Posterior cingulate gyrus (tissue), 11 donors: ENCODE measurements at regions not wholly inside any gene's neighbourhood (a gene's known extent, or its start where the extent isn't known, plus 50 kb on each side); places are given as distances from the start of the nearest gene placed in this dataset.

Source experiments
- DNase-seq, 10 donors: peaks; one replicate each; pipeline versions ENCODE4 v3.0.0 to v3.0.0-alpha.2; 2020 to 2021; ENCODE audit warnings: mixed read lengths in 3 of 10
- intact Hi-C: fragments of 100-400 bp; cut with DNase I; formaldehyde crosslinking; loops from one replicate; pipeline ENCODE4 v1.15.1; 2023

- DNase-seq, result no peak
- intact Hi-C loops, result no loop called here
These were observed 165.9 kb downstream of the KLF5 start for GRCh38 chr13:73224703-73225102.

DNA sequence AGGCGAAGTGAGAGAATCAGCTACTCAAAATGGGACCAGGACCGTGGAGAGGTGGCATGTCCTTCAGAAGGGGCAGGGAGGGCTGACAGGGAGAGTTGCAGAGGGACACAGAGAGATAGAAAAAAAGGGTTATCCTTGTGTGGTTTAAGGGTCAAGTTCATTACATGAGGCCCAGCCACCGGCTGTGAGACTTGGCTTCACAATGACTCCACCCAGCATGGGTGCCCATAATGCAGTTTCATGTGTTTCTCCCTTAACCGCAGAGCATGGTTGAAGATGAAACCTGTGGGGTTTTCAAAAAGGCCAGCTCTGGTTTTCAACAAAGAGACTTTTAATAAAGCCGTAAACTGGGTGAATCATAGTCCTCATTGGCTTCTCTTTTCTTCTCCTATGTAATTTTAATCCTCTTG lies 164.6 kb downstream of the KLF5 start:
- no peak for DNase-seq
- intact Hi-C loops, result no loop called here

DNA sequence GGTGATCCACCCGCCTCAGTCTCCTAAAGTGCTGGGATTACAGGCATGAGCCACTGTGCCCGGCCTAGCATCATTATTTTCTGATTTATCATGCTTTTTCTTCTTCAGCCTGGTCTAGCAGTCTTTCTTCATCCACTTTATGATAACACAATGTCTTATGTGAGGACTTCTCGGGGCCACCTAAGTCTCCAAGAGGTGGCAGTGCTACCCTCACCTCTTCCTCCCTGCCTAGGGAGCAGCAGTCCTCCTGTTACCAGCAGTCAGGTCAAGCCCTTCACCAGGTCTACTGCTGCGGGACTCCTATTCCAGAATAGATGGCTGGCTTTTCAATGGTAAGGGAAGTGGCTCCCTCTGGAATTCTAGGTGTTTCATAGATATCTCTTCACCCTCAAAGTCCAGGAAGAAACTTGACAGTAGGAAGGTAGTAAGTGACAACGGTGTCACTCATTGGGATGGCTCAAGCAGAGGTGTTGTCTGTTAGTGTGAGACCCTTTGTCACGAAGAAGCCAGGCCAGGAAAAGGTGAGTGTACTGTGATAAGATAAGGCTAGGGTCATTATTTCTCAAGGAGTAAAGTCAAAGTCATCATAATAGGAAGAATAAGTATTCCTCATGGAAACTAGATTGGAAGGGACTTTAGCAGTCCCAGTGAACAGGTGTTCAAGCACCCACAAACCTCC lies 164.0 kb downstream of the KLF5 start:
- no peak for DNase-seq
- intact Hi-C loops, result no loop called here

DNA sequence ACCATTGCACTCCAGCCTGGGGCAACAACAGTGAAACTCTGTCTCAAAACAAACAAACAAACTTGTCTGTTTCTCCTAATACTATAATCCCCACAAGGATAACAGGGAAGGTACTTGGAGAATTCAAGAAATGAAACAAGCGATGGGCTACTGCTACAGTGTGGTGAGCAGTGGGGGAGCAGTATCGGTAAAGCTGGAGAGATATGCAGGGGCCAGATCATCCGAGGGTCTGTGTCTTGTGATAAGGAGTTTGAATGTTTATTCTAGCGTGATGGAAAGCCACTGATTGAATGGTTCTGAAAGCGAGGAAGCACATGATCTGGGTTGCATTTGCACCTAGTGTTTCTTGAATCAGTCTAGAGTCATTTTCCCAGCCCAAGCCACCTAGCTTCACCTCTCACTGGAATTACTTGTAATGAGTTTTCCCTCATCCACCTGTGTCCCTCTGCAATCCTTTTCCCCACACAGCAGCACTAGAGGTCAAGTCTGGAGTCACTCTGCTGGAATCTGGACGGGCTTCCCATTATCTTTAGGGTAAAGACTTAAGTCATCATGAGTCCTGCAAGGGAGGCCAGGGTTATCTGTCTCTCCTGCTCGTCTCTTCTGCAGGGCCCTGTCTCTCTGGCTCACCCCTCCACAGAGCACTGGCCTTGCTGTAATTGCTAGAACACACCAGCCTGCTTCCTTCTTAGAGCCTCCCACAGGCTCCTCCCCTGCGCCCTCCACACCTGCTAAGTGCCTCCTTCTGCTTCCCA lies 162.3 kb downstream of the KLF5 start:
- DNase-seq, result no peak
- intact Hi-C loops, result no loop called here

- no peak for DNase-seq
- intact Hi-C loops, result no loop called here
These were observed 159.4 kb downstream of the KLF5 start for GRCh38 chr13:73218181-73218580.

DNA sequence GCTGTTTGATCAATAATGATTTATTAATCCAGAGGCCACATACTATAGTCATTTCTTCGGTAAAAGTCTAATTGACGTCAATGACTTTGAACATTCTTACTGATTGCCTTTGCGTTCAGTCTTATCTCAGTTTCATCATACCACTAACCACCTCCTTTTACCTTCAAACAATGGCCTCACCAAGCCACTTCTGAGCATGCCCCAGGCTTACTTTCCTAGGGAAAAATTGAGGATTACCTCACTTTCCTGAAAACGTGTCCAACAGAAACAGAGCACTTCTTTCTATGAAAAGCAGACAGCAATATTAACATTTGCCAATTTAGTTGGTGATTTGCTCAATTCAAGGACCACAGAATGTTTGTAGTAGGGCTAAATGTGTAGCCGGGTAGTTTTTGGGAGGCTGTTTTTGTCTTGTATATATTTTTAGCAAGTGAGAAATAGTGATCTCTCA lies 157.6 kb downstream of the KLF5 start:
- intact Hi-C loops, result no loop called here
- no peak for DNase-seq

DNA sequence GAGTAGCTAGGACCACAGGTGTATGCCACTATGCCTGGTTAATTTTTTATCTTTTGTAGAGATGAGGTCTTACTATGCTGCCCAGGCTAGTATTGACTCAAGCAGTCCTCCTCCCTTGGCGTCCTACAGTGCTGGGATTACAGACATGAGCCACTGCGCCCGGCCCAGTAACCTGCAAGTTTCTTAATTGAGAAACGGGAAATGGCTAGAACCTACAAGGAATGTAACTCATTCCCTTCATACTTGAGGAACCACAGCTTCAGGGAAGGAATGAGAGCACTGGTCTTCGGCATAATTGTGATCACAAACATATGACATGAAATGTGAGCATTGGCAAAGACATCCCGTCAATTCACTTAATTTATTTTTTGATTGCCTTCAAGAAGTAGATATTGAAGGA lies 157.0 kb downstream of the KLF5 start:
- intact Hi-C loops, result no loop called here
- DNase-seq, result no peak

- no peak for DNase-seq
- intact Hi-C loops, result no loop called here
These were observed 153.7 kb downstream of the KLF5 start for GRCh38 chr13:73212482-73212881.

DNA sequence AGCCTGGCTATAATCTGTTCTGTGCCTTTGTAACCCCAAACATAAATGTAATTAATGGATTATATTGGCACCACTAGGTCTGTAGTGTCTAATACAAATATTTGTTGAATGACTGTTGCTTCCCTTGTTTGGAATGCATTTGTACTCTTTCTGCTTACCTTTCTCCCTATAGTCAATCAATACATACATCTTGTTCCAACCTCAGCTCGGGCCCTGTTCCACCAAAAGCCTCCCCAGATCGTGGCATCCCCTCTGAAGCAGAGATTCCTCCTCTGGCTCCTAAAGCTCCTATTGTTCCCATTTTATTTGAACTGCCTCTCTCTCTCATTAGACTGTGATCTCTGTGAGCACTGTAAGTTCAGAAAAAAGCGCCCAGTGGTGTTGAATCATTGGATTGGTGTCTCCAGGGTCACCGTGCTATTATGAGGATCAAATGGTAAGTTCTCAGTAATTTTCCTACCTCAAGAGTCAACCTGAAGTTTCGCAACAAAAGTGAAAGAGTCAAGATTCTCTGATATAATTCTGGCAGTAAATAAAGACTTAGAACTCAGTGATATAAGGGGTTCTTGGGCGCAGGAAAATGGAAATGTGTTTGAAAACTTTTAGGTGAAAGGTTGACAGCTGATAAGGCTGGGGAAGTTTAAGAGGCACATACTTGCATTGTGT lies 151.5 kb downstream of the KLF5 start:
- no peak for DNase-seq
- intact Hi-C loops, result no loop called here

GRCh38 chr13:73204952-73205351 lies 146.1 kb downstream of the KLF5 start:
- DNase-seq, result no peak
- intact Hi-C loops, result no loop called here

- intact Hi-C loops, result no loop called here
- no peak for DNase-seq
These were observed 142.8 kb downstream of the KLF5 start for GRCh38 chr13:73201626-73202025.

DNA sequence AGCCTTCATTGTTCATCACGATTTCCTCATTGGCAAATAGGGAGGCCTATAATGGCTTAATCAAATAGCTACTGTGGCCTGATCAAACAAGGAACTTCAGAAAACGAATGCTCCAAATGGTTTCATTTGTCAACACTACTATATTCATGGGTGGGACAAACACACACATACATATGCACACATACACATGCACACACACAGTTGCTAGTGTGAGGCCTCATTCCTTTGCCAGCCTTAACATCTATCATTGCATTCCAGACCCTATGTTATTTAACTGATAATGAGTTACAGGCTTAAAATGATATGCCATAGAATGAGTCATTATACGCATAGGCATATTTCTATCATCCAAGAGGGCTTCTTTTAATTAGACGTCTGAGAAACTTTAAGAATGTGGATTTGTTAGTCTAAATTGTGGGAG lies 140.2 kb downstream of the KLF5 start:
- no peak for DNase-seq
- intact Hi-C loops, result no loop called here

- intact Hi-C loops, result no loop called here
- no peak for DNase-seq
These were observed 136.3 kb downstream of the KLF5 start for GRCh38 chr13:73195091-73195490.

- intact Hi-C loops, result no loop called here
- DNase-seq, result no peak
These were observed 135.5 kb downstream of the KLF5 start for GRCh38 chr13:73194310-73194709.

GRCh38 chr13:73193554-73193953 lies 134.7 kb downstream of the KLF5 start:
- no peak for DNase-seq
- intact Hi-C loops, result no loop called here

- no peak for DNase-seq
- intact Hi-C loops, result no loop called here
These were observed 131.7 kb downstream of the KLF5 start for GRCh38 chr13:73190477-73190876.

GRCh38 chr13:73189776-73190175 lies 131.0 kb downstream of the KLF5 start:
- DNase-seq, result no peak
- intact Hi-C loops, result no loop called here

DNA sequence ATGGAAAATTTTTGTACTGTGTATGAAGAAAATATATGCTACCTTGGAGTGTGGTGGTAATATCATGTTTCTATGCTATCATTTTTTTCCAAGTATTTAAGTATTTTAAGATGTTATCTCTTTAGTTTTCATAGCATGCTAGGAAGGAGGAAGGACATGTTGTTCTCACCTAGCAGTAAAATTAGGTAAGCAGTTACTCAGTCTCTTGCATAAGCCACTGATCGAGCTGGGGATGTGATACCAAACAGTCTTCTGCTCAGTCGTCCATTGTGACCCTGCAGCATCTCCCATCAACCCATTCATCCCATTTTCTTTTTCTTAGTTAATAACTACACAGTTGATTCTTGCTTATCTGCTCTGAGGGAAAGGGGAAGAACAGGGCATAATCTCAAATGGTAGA lies 130.6 kb downstream of the KLF5 start:
- intact Hi-C loops, result no loop called here
- DNase-seq, result no peak

DNA sequence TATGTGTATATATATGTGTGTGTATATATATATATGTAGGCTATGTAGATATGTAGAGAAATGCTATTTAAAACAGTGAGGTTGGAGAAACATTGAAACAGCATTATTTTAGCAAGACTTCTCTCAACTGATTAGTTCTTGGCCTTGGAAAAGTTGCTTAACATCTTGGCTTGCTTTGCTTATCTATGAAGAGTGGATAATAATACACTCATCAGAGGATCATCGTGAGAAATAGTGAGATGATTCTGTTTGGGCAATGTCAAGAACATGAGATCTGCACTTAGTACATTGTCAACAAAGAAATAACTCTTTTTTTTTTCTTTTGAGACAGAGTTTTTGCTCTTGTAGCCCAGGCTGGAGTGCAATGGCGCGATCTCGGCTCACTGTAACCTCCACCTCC lies 128.3 kb downstream of the KLF5 start:
- intact Hi-C loops, result no loop called here
- DNase-seq, result no peak

- intact Hi-C loops, result no loop called here
- DNase-seq, result no peak
These were observed 121.0 kb downstream of the KLF5 start for GRCh38 chr13:73179650-73180274.

DNA sequence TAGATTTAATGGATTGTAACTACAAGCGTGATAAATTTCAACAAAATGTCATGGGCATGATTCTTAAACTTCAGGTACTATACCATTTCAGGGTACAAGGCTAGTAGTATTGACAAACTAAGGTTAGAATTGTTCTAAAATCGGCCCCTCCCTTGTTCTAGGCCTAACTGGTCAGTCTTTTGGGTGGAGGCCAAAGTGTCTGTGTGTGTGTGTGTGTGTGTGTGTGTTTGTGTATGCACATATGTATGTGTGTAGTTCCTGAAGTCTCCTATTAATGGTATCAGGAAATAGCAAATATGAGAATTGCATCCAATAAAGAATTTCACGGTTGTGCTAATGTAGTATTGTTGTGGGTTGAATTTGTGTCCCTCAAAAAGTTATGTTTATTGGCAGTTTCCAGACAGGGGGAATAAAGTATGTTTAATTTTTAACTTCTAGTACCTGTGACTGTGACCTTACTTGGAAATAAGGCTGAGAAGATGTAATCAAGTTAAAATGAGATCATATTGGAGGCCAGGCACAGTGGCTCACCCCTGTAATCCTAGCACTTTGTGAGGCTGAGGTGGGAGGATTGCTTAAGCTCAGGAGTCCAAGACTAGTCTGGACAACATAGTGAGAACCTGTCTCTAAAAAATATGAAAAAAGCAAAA lies 119.2 kb downstream of the KLF5 start:
- intact Hi-C loops, result no loop called here
- DNase-seq, result no peak
